GM12878 (cell line): ENCODE measurements at regions not wholly inside any gene's neighbourhood (a gene's known extent, or its start where the extent isn't known, plus 50 kb on each side); places are given as distances from the start of the nearest gene placed in this dataset.

Experiments used
- ATAC-seq: fragments of 200-7000 bp; cut with Tn5 transposase; 3 replicates; pipeline ENCODE4 v1.9.1; 2020; ENCODE audit warnings: mild to moderate bottlenecking, moderate library complexity
- BruUV-seq: library from RNA; stranded (reverse); fragments of 400-500 nt; replicated peaks from 2 replicates; lab custom pipeline; 2021; lab: Mats Ljungman, UMichigan
- CTCF ChIA-PET: fragments of 300-600 bp; sonication (Branson Sonifier 250); formaldehyde crosslinking; extraction: SDS; loops from one replicate; lab custom pipeline; 2021; ENCODE audit warnings: inconsistent platforms; lab: Yijun Ruan, JAX
- POLR2A ChIA-PET: fragments of 350-600 bp; formaldehyde crosslinking; extraction: SDS; loops from one replicate; lab custom pipeline; 2021; ENCODE audit warnings: inconsistent platforms; lab: Charles Lee
- RAD21 ChIA-PET: fragments of 300-600 bp; sonication (Branson Sonifier 250); formaldehyde crosslinking; loops from one replicate; lab custom pipeline; 2023; ENCODE audit warnings: antibody characterized with exemption; ENCODE audit not compliant: unreplicated experiment; lab: Charles Lee
- SMC1A ChIA-PET: fragments of 300-600 bp; sonication (Branson Sonifier 250); formaldehyde crosslinking; loops from one replicate; lab custom pipeline; 2023; ENCODE audit not compliant: unreplicated experiment, uncharacterized antibody; lab: Charles Lee
- DNase-seq: peaks from one replicate; pipeline ENCODE4 v3.0.0-alpha.2; 2011; ENCODE audit warnings: low read depth, low spot score
- FAIRE-seq: peaks from 3 replicates; lab custom pipeline; 2011; peaks lifted over from hg19 to GRCh38; lab: Jason Lieb, UNC
- H2AFZ ChIP-seq: 2 replicates; pipeline ENCODE4 v1.6.0; 2011; ENCODE audit warnings: low read depth, low read length, control low read depth; ENCODE audit not compliant: control insufficient read depth
- H3K27ac ChIP-seq: 2 replicates; pipeline ENCODE4 v1.5.1; 2011; ENCODE audit warnings: control low read depth; ENCODE audit not compliant: control insufficient read depth, insufficient read depth
- H3K27me3 ChIP-seq, 2 experiments: replicated peaks in 1 of 2; 2 replicates each; pipeline versions ENCODE4 v1.6.0 to v1.6.1; 2011; ENCODE audit warnings: low read length in 1 of 2; ENCODE audit not compliant: control insufficient read depth in 2 of 2, insufficient read depth in 2 of 2
- H3K36me3 ChIP-seq, 2 experiments: 2 replicates each; pipeline ENCODE4 v1.5.1; 2011; ENCODE audit warnings: low read length in 1 of 2; ENCODE audit not compliant: control insufficient read depth in 2 of 2, insufficient read depth in 2 of 2
- H3K4me1 ChIP-seq: 2 replicates; pipeline ENCODE4 v1.6.1; 2011; ENCODE audit warnings: mild to moderate bottlenecking, low read length, moderate library complexity, mixed read lengths; ENCODE audit not compliant: control insufficient read depth, insufficient read depth
- H3K4me2 ChIP-seq: 2 replicates; pipeline ENCODE4 v1.6.0; 2011; ENCODE audit warnings: control low read depth; ENCODE audit not compliant: control insufficient read depth, insufficient read depth
- H3K4me3 ChIP-seq: fragments of 200-600 bp; sonication (generic); 2 replicates; pipeline ENCODE4 v1.5.1; 2016
- H3K79me2 ChIP-seq: 2 replicates; pipeline ENCODE4 v1.6.0; 2011; ENCODE audit warnings: low read length; ENCODE audit not compliant: control insufficient read depth, insufficient read depth
- H3K9ac ChIP-seq: 2 replicates; pipeline ENCODE4 v1.8.0; 2011; ENCODE audit warnings: low read length, control low read depth, mixed read lengths; ENCODE audit not compliant: control insufficient read depth, insufficient read depth
- H3K9me3 ChIP-seq: replicated peaks from 3 replicates; pipeline ENCODE4 v1.5.1; 2011; ENCODE audit warnings: mild to moderate bottlenecking, low read length; ENCODE audit not compliant: control insufficient read depth, insufficient read depth
- H4K20me1 ChIP-seq: 2 replicates; pipeline ENCODE4 v1.6.0; 2011; ENCODE audit not compliant: control insufficient read depth, insufficient read depth
- BHLHE40 ChIP-seq, 2 experiments: fragments of 450-650 bp in 1 of 2; IDR thresholded peaks; 2 replicates each; pipeline ENCODE4 v1.6.1; 2011 to 2017; ENCODE audit warnings: low read depth in 2 of 2, borderline replicate concordance in 1 of 2, improper control_type of control experiment in 1 of 2, low read length in 1 of 2, mild to moderate bottlenecking in 1 of 2
- CREM ChIP-seq: IDR thresholded peaks from 2 replicates; pipeline ENCODE4 v1.6.1; 2014; ENCODE audit warnings: antibody characterized with exemption, low read depth
- EGR1 ChIP-seq, 2 experiments: IDR thresholded peaks; 1 replicate in 1 of 2; 2 replicates in 1 of 2; pipeline ENCODE4 v1.6.1; 2011 to 2012; ENCODE audit warnings: low read depth in 2 of 2, low read length in 2 of 2, borderline replicate concordance in 1 of 2, mild to moderate bottlenecking in 1 of 2, moderate library complexity in 1 of 2
- POLR2A ChIP-seq: IDR thresholded peaks from 2 replicates; pipeline ENCODE4 v1.6.1; 2011; ENCODE audit warnings: low read depth, mild to moderate bottlenecking, low read length
- RUNX3 ChIP-seq: IDR thresholded peaks from 2 replicates; pipeline ENCODE4 v1.6.1; 2012; ENCODE audit warnings: low read length, inconsistent platforms
- SMAD1 ChIP-seq: fragments of 450-650 bp; IDR thresholded peaks from 2 replicates; pipeline ENCODE4 v1.6.1; 2018; ENCODE audit warnings: mild to moderate bottlenecking, low read depth; ENCODE audit not compliant: partially characterized antibody
- SP1 ChIP-seq: IDR thresholded peaks from one replicate; pipeline ENCODE4 v1.6.1; 2011; ENCODE audit warnings: low read depth, low read length
- SREBF2 ChIP-seq: IDR thresholded peaks from 2 replicates; pipeline ENCODE4 v1.6.1; 2012; ENCODE audit warnings: mild to moderate bottlenecking, low read length
- whole genome bisulfite sequencing: methylation state at CpG from one replicate; pipeline ENCODE4 v1.1.6; 2016; ENCODE audit warnings: low lambda C conversion rate; ENCODE audit not compliant: insufficient replicate concordance, insufficient coverage; ENCODE audit errors: missing lambda C conversion rate; 5-methylcytosine and 5-hydroxymethylcytosine counted together
- in situ Hi-C: fragments of 300-500 bp; cut with MboI; formaldehyde crosslinking; loops from 9 replicates; pipeline ENCODE4 v1.14.3; 2018; ENCODE audit warnings: mixed read lengths
- intact Hi-C: fragments of 100-400 bp; cut with micrococcal nuclease; formaldehyde crosslinking; loops from one replicate; pipeline ENCODE4 v1.14.2; 2022; ENCODE audit not compliant: unreplicated experiment
- TF ChIP-seq, protein P1 (sequence below): fragments of 450-650 bp; IDR thresholded peaks from 2 replicates; pipeline ENCODE4 v1.6.1; 2016; ENCODE audit warnings: mild to moderate bottlenecking, moderate library complexity, borderline replicate concordance

DNA sequence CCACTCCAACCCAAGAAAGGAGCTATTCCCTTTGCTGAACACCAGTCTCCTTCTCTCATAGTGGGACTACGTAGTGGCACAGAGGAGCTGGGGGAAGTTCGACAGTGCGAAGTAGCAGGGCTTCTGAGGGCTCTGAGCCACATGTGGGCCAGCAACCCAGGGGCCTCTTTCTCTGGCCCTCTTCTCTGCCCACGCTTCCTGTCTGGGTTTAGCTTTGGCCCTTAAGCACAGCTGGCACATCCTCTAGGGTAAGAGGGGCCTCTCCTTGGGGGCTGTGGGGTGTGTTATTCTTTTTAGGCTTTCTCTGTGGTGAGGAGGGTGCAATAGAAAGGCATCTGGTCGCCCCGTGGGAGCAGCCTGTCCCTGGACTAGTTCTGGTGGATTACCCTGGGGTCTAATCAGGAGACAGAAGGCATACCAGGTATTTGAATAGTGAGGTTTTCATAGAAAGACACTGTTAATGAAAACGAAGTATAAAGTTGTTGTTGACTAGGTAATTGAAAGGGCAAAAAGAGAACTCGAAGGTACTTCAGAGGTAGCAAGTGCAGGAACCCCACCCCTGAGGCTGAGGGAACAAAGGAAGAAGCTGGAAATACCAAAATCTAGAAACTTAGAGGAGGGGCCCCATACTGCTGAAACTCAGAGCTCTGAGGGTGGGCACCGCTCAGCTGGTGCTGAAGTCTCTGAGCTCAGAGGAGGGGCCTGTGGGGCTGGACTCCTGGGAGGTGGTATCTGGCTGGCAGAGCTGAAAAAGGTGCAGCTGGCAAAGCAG, 151.9 kb upstream of the RPS6KA3 start:
- Histone ChIP-seq H3K4me3 (no peak overlapping the region), H2AFZ (peak overlapping the region; percentile 9), H3K36me3 (no peaks in the 10 kb centered on the region)
- FAIRE-seq, result peak; percentile 80
- POLR2A ChIA-PET, result interaction anchor here (1.2 kb wide), 1 partner anchor 16 kb away, joined by 4 read pairs; no protein-coding TSS in a partner anchor
- no peak for DNase-seq
- TF ChIP-seq, protein P1, sequence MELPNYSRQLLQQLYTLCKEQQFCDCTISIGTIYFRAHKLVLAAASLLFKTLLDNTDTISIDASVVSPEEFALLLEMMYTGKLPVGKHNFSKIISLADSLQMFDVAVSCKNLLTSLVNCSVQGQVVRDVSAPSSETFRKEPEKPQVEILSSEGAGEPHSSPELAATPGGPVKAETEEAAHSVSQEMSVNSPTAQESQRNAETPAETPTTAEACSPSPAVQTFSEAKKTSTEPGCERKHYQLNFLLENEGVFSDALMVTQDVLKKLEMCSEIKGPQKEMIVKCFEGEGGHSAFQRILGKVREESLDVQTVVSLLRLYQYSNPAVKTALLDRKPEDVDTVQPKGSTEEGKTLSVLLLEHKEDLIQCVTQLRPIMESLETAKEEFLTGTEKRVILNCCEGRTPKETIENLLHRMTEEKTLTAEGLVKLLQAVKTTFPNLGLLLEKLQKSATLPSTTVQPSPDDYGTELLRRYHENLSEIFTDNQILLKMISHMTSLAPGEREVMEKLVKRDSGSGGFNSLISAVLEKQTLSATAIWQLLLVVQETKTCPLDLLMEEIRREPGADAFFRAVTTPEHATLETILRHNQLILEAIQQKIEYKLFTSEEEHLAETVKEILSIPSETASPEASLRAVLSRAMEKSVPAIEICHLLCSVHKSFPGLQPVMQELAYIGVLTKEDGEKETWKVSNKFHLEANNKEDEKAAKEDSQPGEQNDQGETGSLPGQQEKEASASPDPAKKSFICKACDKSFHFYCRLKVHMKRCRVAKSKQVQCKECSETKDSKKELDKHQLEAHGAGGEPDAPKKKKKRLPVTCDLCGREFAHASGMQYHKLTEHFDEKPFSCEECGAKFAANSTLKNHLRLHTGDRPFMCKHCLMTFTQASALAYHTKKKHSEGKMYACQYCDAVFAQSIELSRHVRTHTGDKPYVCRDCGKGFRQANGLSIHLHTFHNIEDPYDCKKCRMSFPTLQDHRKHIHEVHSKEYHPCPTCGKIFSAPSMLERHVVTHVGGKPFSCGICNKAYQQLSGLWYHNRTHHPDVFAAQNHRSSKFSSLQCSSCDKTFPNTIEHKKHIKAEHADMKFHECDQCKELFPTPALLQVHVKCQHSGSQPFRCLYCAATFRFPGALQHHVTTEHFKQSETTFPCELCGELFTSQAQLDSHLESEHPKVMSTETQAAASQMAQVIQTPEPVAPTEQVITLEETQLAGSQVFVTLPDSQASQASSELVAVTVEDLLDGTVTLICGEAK, result peak; percentile 78
- TF ChIP-seq EGR1 (IDR thresholded peaks at IDR 0.05; ENCODE audit: borderline replicate concordance in 1 of 2, low read depth in 2 of 2, low read length in 2 of 2), result peak in 1 of 2 experiments; percentile 77; a peak in 2 of 3 replicates
- peak; percentile 60 for TF ChIP-seq RUNX3
- no peak for TF ChIP-seq SREBF2
- TF ChIP-seq SMAD1, result no peak
- peak; percentile 58 for TF ChIP-seq SP1
- TF ChIP-seq CREM, result no peak
- TF ChIP-seq BHLHE40 (IDR thresholded peaks at IDR 0.05; ENCODE audit: borderline replicate concordance in 1 of 2, low read depth in 2 of 2, low read length in 1 of 2), result no peak
- 0 out of 2 replicates have a peak, but pooled peaks have one; percentile 38 for TF ChIP-seq POLR2A
- TF ChIP-seq, all 136 proteins: peak for 5
- H4K20me1 ChIP-seq, result no peaks in the 10 kb centered on the region
- H3K79me2 ChIP-seq, result no peaks in the 10 kb centered on the region
- intact Hi-C loops (no loop called here), in situ Hi-C loops (no loop called here)
- no peak overlapping the region for H3K9ac ChIP-seq
- H3K9me3 ChIP-seq, result no peaks in the 10 kb centered on the region
- ATAC-seq, result peak; percentile 85
- H3K4me1 ChIP-seq, result peaks cover 15% of the 10 kb centered on the region
- SMC1A ChIA-PET, result interaction anchor here (0.6 to 1.8 kb wide), 5 partner anchors 11 to 1570 kb away, joined by 3 to 9 read pairs (median 3); no protein-coding TSS in a partner anchor
- peak overlapping the region; percentile 25 for H3K27ac ChIP-seq
- 10% methylated on average over 9 of the region's 9 CpGs for WGBS
- RAD21 ChIA-PET, result interaction anchor here (1.3 kb wide), 1 partner anchor 166 kb away, joined by 4 read pairs; no protein-coding TSS in a partner anchor
- CTCF ChIA-PET, result interaction anchor here (1.2 to 1.3 kb wide), 2 partner anchors 15 to 1327 kb away, joined by 3 read pairs; no protein-coding TSS in a partner anchor
- BruUV-seq, result no TSS peak
- peak overlapping the region; percentile 54 for H3K4me2 ChIP-seq
- H3K27me3 ChIP-seq, result no peaks in the 10 kb centered on the region; a peak in 1 of 4 replicates
